HEK293 (cell line): ENCODE measurements at regions not wholly inside any gene's neighbourhood (a gene's known extent, or its start where the extent isn't known, plus 50 kb on each side); places are given as distances from the start of the nearest gene placed in this dataset.

Experiments used
- CTCF ChIA-PET: fragments of 350-600 bp; formaldehyde crosslinking; extraction: SDS; loops from one replicate; lab custom pipeline; 2021; ENCODE audit warnings: antibody characterized with exemption; lab: Yijun Ruan, JAX
- POLR2A ChIA-PET: fragments of 300-600 bp; formaldehyde crosslinking; extraction: SDS; loops from one replicate; lab custom pipeline; 2020; ENCODE audit warnings: antibody characterized with exemption, inconsistent platforms; lab: Yijun Ruan, JAX
- H3K27ac ChIP-seq: fragments of 200-500 bp; sonication (Bioruptor generic); 2 replicates; pipeline ENCODE4 v1.5.1; 2014; ENCODE audit warnings: low read depth, low read length, control low read depth, inconsistent platforms; ENCODE audit errors: extremely low read depth
- H3K36me3 ChIP-seq, 2 experiments: fragments of 200-500 bp in 1 of 2; sonication (Bioruptor generic) in 1 of 2; 1 replicate in 1 of 2; 2 replicates in 1 of 2; pipeline ENCODE4 v1.5.1; 2014 to 2017; ENCODE audit warnings: inconsistent platforms in 2 of 2, low read length in 2 of 2; ENCODE audit not compliant: control insufficient read depth in 2 of 2, insufficient read depth in 1 of 2
- H3K4me1 ChIP-seq: fragments of 200-500 bp; sonication (Bioruptor generic); 2 replicates; pipeline ENCODE4 v1.5.1; 2014; ENCODE audit warnings: mild to moderate bottlenecking, low read length, inconsistent platforms; ENCODE audit not compliant: control insufficient read depth, insufficient read depth
- H3K4me3 ChIP-seq: 2 replicates; pipeline ENCODE4 v1.5.1; 2011; ENCODE audit warnings: low read depth, mild to moderate bottlenecking, control low read depth, low read length, moderate library complexity
- H3K9me3 ChIP-seq: fragments of 200-500 bp; sonication (Bioruptor generic); 2 replicates; pipeline ENCODE4 v1.5.1; 2014; ENCODE audit warnings: low read depth, low read length, inconsistent platforms; ENCODE audit not compliant: control insufficient read depth, insufficient read depth
- GLI4 ChIP-seq: fragments of 450-650 bp; formaldehyde crosslinking; IDR thresholded peaks from 2 replicates; pipeline ENCODE4 v1.5.1; 2016; ENCODE audit warnings: missing biosample characterization, missing genetic modification characterization
- KLF10 ChIP-seq: fragments of 450-650 bp; IDR thresholded peaks from 2 replicates; pipeline ENCODE4 v1.5.1; 2018; ENCODE audit warnings: missing biosample characterization, mild to moderate bottlenecking, missing genetic modification characterization
- SCRT2 ChIP-seq: fragments of 450-650 bp; formaldehyde crosslinking; IDR thresholded peaks from 2 replicates; pipeline ENCODE4 v1.5.1; 2016; ENCODE audit warnings: missing biosample characterization, missing genetic modification characterization
- WT1 ChIP-seq: fragments of 450-650 bp; formaldehyde crosslinking; IDR thresholded peaks from 2 replicates; pipeline ENCODE4 v1.5.1; 2016; ENCODE audit warnings: missing biosample characterization, missing genetic modification characterization
- ZBTB7A ChIP-seq: fragments of 450-650 bp; formaldehyde crosslinking; IDR thresholded peaks from 2 replicates; pipeline ENCODE4 v1.5.1; 2016; ENCODE audit warnings: low read depth, missing biosample characterization, missing genetic modification characterization
- ZNF157 ChIP-seq: fragments of 450-650 bp; formaldehyde crosslinking; IDR thresholded peaks from 2 replicates; pipeline ENCODE4 v1.5.1; 2016; ENCODE audit warnings: missing biosample characterization, missing genetic modification characterization
- ZNF24 ChIP-seq: fragments of 450-650 bp; formaldehyde crosslinking; IDR thresholded peaks from 2 replicates; pipeline ENCODE4 v1.5.1; 2016; ENCODE audit warnings: missing biosample characterization, missing genetic modification characterization
- ZNF433 ChIP-seq: fragments of 450-650 bp; formaldehyde crosslinking; IDR thresholded peaks from 2 replicates; pipeline ENCODE4 v1.5.1; 2016; ENCODE audit warnings: missing biosample characterization, missing genetic modification characterization, low read depth
- ZNF521 ChIP-seq: fragments of 450-650 bp; formaldehyde crosslinking; IDR thresholded peaks from 2 replicates; pipeline ENCODE4 v1.5.1; 2017; ENCODE audit warnings: missing biosample characterization, mild to moderate bottlenecking, missing genetic modification characterization
- ZNF544 ChIP-seq: fragments of 450-650 bp; formaldehyde crosslinking; IDR thresholded peaks from 2 replicates; pipeline ENCODE4 v1.5.0; 2017; ENCODE audit warnings: missing biosample characterization, missing genetic modification characterization
- ZNF626 ChIP-seq: fragments of 450-650 bp; sonication (Bioruptor Pico); formaldehyde crosslinking; IDR thresholded peaks from 2 replicates; pipeline ENCODE4 v1.5.1; 2018; ENCODE audit warnings: missing biosample characterization, missing genetic modification characterization, inconsistent platforms
- ZSCAN16 ChIP-seq: fragments of 450-650 bp; formaldehyde crosslinking; IDR thresholded peaks from 2 replicates; pipeline ENCODE4 v1.5.1; 2016; ENCODE audit warnings: missing biosample characterization, missing genetic modification characterization
- TF ChIP-seq, protein P1 (sequence below): fragments of 450-650 bp; formaldehyde crosslinking; IDR thresholded peaks from 2 replicates; pipeline ENCODE4 v1.5.1; 2016; ENCODE audit warnings: missing biosample characterization, missing genetic modification characterization
- TF ChIP-seq, protein P2 (sequence below): fragments of 450-650 bp; formaldehyde crosslinking; IDR thresholded peaks from 2 replicates; pipeline ENCODE4 v1.5.1; 2016; ENCODE audit warnings: missing biosample characterization, missing genetic modification characterization
- TF ChIP-seq, protein P3 (sequence below): fragments of 450-650 bp; formaldehyde crosslinking; IDR thresholded peaks from 2 replicates; pipeline ENCODE4 v1.5.1; 2016; ENCODE audit warnings: missing biosample characterization, missing genetic modification characterization
- TF ChIP-seq, protein P4 (sequence below): fragments of 450-650 bp; formaldehyde crosslinking; IDR thresholded peaks from 2 replicates; pipeline ENCODE4 v1.5.1; 2016; ENCODE audit warnings: missing biosample characterization, missing genetic modification characterization
- TF ChIP-seq, protein P5 (sequence below): fragments of 450-650 bp; formaldehyde crosslinking; IDR thresholded peaks from 2 replicates; pipeline ENCODE4 v1.5.1; 2016; ENCODE audit warnings: missing biosample characterization, missing genetic modification characterization
- TF ChIP-seq, protein P6 (sequence below): fragments of 450-650 bp; formaldehyde crosslinking; IDR thresholded peaks from 2 replicates; pipeline ENCODE4; 2016; ENCODE audit warnings: missing biosample characterization, missing genetic modification characterization

DNA sequence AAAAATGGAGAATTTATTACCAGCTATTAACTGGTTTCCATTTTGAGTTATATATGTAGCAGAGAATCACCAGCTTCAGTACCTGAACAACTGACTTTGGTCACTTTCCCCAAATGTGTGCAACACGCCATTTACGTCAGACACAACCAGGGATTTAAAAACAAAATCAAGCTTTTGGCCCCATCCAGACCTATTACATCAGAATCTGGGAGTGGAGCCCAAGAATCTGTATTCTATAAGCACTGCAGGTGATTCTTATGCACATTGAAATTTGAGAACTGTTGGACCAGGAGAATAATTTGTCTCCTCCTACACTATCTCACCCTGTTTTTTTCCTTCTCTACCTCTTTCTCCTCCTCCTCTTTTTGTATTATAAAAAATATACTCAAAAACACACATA, 295.9 kb downstream of the PRELID2 start:
- no peaks in the 10 kb centered on the region for H3K4me1 ChIP-seq
- H3K27ac ChIP-seq, result no peak overlapping the region
- ChIA-PET POLR2A (no interaction called here), CTCF (no interaction called here)
- H3K9me3 ChIP-seq, result no peaks in the 10 kb centered on the region
- TF ChIP-seq, protein P1, sequence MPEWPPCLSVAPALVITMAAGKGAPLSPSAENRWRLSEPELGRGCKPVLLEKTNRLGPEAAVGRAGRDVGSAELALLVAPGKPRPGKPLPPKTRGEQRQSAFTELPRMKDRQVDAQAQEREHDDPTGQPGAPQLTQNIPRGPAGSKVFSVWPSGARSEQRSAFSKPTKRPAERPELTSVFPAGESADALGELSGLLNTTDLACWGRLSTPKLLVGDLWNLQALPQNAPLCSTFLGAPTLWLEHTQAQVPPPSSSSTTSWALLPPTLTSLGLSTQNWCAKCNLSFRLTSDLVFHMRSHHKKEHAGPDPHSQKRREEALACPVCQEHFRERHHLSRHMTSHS (tag by site-specific recombination), result no peak
- TF ChIP-seq, protein P2, sequence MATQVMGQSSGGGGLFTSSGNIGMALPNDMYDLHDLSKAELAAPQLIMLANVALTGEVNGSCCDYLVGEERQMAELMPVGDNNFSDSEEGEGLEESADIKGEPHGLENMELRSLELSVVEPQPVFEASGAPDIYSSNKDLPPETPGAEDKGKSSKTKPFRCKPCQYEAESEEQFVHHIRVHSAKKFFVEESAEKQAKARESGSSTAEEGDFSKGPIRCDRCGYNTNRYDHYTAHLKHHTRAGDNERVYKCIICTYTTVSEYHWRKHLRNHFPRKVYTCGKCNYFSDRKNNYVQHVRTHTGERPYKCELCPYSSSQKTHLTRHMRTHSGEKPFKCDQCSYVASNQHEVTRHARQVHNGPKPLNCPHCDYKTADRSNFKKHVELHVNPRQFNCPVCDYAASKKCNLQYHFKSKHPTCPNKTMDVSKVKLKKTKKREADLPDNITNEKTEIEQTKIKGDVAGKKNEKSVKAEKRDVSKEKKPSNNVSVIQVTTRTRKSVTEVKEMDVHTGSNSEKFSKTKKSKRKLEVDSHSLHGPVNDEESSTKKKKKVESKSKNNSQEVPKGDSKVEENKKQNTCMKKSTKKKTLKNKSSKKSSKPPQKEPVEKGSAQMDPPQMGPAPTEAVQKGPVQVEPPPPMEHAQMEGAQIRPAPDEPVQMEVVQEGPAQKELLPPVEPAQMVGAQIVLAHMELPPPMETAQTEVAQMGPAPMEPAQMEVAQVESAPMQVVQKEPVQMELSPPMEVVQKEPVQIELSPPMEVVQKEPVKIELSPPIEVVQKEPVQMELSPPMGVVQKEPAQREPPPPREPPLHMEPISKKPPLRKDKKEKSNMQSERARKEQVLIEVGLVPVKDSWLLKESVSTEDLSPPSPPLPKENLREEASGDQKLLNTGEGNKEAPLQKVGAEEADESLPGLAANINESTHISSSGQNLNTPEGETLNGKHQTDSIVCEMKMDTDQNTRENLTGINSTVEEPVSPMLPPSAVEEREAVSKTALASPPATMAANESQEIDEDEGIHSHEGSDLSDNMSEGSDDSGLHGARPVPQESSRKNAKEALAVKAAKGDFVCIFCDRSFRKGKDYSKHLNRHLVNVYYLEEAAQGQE (tag by site-specific recombination), result no peak
- no peak for TF ChIP-seq ZBTB7A
- no peak for TF ChIP-seq ZNF544
- TF ChIP-seq GLI4 (tag by site-specific recombination), result no peak
- no peak overlapping the region for H3K4me3 ChIP-seq
- H3K36me3 ChIP-seq, result no peaks in the 10 kb centered on the region

DNA sequence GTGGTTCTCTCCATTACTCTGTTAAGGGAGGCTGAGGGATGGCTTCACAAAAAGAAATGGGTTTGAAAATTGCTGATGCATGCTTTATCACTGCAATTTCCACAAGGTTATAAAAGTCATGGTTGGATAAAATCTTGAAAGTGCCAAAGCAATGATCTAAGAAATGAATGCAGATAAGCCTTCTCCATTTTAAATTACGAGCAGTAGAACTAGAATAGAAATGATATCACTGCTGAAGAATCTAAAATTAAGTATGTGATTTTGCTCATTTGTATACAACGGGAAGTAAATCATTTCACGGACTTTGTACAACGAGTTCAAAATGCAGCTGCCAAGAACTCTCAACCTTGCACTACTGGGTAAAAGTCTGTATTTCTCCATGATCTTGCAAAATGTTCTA, 299.0 kb downstream of the PRELID2 start:
- no peak overlapping the region for H3K4me3 ChIP-seq
- no peaks in the 10 kb centered on the region for H3K4me1 ChIP-seq
- no peaks in the 10 kb centered on the region for H3K9me3 ChIP-seq
- no peak overlapping the region for H3K27ac ChIP-seq
- CTCF ChIA-PET, result no interaction called here
- POLR2A ChIA-PET, result no interaction called here
- TF ChIP-seq, protein P3, sequence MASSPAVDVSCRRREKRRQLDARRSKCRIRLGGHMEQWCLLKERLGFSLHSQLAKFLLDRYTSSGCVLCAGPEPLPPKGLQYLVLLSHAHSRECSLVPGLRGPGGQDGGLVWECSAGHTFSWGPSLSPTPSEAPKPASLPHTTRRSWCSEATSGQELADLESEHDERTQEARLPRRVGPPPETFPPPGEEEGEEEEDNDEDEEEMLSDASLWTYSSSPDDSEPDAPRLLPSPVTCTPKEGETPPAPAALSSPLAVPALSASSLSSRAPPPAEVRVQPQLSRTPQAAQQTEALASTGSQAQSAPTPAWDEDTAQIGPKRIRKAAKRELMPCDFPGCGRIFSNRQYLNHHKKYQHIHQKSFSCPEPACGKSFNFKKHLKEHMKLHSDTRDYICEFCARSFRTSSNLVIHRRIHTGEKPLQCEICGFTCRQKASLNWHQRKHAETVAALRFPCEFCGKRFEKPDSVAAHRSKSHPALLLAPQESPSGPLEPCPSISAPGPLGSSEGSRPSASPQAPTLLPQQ (tag by site-specific recombination), result no peak
- TF ChIP-seq WT1 (tag by site-specific recombination) (no peak), ZNF24 (tag by site-specific recombination) (no peak), SCRT2 (tag by site-specific recombination) (no peak), ZNF626 (no peak), KLF10 (tag by site-specific recombination) (no peak), ZSCAN16 (no peak), ZNF157 (tag by site-specific recombination) (no peak), ZNF433 (no peak), ZNF521 (no peak)
- TF ChIP-seq, protein P4, sequence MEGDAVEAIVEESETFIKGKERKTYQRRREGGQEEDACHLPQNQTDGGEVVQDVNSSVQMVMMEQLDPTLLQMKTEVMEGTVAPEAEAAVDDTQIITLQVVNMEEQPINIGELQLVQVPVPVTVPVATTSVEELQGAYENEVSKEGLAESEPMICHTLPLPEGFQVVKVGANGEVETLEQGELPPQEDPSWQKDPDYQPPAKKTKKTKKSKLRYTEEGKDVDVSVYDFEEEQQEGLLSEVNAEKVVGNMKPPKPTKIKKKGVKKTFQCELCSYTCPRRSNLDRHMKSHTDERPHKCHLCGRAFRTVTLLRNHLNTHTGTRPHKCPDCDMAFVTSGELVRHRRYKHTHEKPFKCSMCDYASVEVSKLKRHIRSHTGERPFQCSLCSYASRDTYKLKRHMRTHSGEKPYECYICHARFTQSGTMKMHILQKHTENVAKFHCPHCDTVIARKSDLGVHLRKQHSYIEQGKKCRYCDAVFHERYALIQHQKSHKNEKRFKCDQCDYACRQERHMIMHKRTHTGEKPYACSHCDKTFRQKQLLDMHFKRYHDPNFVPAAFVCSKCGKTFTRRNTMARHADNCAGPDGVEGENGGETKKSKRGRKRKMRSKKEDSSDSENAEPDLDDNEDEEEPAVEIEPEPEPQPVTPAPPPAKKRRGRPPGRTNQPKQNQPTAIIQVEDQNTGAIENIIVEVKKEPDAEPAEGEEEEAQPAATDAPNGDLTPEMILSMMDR (tag by site-specific recombination), result no peak
- TF ChIP-seq, protein P5, sequence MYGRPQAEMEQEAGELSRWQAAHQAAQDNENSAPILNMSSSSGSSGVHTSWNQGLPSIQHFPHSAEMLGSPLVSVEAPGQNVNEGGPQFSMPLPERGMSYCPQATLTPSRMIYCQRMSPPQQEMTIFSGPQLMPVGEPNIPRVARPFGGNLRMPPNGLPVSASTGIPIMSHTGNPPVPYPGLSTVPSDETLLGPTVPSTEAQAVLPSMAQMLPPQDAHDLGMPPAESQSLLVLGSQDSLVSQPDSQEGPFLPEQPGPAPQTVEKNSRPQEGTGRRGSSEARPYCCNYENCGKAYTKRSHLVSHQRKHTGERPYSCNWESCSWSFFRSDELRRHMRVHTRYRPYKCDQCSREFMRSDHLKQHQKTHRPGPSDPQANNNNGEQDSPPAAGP (tag by site-specific recombination), result no peak
- TF ChIP-seq, protein P6, sequence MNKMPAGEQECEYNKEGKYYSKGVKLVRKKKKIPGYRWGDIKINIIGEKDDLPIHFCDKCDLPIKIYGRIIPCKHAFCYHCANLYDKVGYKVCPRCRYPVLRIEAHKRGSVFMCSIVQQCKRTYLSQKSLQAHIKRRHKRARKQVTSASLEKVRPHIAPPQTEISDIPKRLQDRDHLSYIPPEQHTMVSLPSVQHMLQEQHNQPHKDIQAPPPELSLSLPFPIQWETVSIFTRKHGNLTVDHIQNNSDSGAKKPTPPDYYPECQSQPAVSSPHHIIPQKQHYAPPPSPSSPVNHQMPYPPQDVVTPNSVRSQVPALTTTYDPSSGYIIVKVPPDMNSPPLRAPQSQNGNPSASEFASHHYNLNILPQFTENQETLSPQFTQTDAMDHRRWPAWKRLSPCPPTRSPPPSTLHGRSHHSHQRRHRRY (tag by site-specific recombination), result no peak
- no peaks in the 10 kb centered on the region for H3K36me3 ChIP-seq
